DND-41 (cell line): ENCODE measurements at regions not wholly inside any gene's neighbourhood (a gene's known extent, or its start where the extent isn't known, plus 50 kb on each side); places are given as distances from the start of the nearest gene placed in this dataset.

Source experiments
- EZH2 ChIP-seq: IDR thresholded peaks from 3 replicates; pipeline ENCODE4 v1.6.1; 2012; ENCODE audit warnings: borderline replicate concordance, low read depth, mild to moderate bottlenecking, moderate library complexity, low read length, inconsistent platforms; ENCODE audit not compliant: severe bottlenecking
- TF ChIP-seq, protein P1 (sequence below): IDR thresholded peaks from 2 replicates; pipeline ENCODE4 v1.5.1; 2012; ENCODE audit warnings: borderline replicate concordance, low read length, moderate library complexity, mild to moderate bottlenecking; ENCODE audit not compliant: poor library complexity, severe bottlenecking; ENCODE audit errors: extremely low read depth

GRCh38 chr3:164094546-164094945 is 983.8 kb downstream of the SI start:
- TF ChIP-seq, protein P1, sequence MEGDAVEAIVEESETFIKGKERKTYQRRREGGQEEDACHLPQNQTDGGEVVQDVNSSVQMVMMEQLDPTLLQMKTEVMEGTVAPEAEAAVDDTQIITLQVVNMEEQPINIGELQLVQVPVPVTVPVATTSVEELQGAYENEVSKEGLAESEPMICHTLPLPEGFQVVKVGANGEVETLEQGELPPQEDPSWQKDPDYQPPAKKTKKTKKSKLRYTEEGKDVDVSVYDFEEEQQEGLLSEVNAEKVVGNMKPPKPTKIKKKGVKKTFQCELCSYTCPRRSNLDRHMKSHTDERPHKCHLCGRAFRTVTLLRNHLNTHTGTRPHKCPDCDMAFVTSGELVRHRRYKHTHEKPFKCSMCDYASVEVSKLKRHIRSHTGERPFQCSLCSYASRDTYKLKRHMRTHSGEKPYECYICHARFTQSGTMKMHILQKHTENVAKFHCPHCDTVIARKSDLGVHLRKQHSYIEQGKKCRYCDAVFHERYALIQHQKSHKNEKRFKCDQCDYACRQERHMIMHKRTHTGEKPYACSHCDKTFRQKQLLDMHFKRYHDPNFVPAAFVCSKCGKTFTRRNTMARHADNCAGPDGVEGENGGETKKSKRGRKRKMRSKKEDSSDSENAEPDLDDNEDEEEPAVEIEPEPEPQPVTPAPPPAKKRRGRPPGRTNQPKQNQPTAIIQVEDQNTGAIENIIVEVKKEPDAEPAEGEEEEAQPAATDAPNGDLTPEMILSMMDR, result no peak
- no peak for TF ChIP-seq EZH2
